Liver (tissue), 8 donors: ENCODE measurements at regions not wholly inside any gene's neighbourhood (a gene's known extent, or its start where the extent isn't known, plus 50 kb on each side); places are given as distances from the start of the nearest gene placed in this dataset.

Experiments used
- DNase-seq: peaks from one replicate; pipeline ENCODE4 v3.0.0-alpha.2; 2017; ENCODE audit warnings: low spot score
- H3K27ac ChIP-seq, 2 donors: one replicate each; pipeline ENCODE4 v1.7.0; 2013; ENCODE audit warnings: inconsistent platforms in 2 of 2, low read length in 2 of 2, control low read depth in 1 of 2, low read depth in 1 of 2, mild to moderate bottlenecking in 1 of 2
- H3K27me3 ChIP-seq, 4 donors: one replicate each; pipeline versions ENCODE4 v1.6.1 to v1.7.0; 2013; ENCODE audit warnings: low read length in 3 of 4, inconsistent platforms in 1 of 4, mild to moderate bottlenecking in 1 of 4, moderate library complexity in 1 of 4; ENCODE audit not compliant: control insufficient read depth in 4 of 4, insufficient read depth in 4 of 4
- H3K36me3 ChIP-seq, 4 donors: one replicate each; pipeline versions ENCODE4 v1.6.1 to v1.7.0; 2013; ENCODE audit warnings: low read length in 3 of 4, mild to moderate bottlenecking in 3 of 4, low read depth in 1 of 4, moderate library complexity in 1 of 4; ENCODE audit not compliant: control insufficient read depth in 4 of 4, insufficient read depth in 3 of 4
- H3K4me1 ChIP-seq, 4 donors: one replicate each; pipeline versions ENCODE4 v1.6.1 to v1.7.0; 2013; ENCODE audit warnings: low read length in 3 of 4, mild to moderate bottlenecking in 3 of 4, moderate library complexity in 1 of 4; ENCODE audit not compliant: control insufficient read depth in 4 of 4, insufficient read depth in 4 of 4
- H3K4me3 ChIP-seq, 3 donors: one replicate each; pipeline versions ENCODE4 v1.6.1 to v1.7.0; 2013; ENCODE audit warnings: low read length in 3 of 3, control low read depth in 1 of 3, low read depth in 1 of 3, mild to moderate bottlenecking in 1 of 3
- H3K9ac ChIP-seq, 2 donors: one replicate each; pipeline ENCODE4 v1.7.0; 2013; ENCODE audit warnings: low read length in 2 of 2, mild to moderate bottlenecking in 2 of 2, moderate library complexity in 2 of 2, control low read depth in 1 of 2, low read depth in 1 of 2
- H3K9me3 ChIP-seq, 4 donors: one replicate each; pipeline versions ENCODE4 v1.6.1 to v1.7.0; 2013; ENCODE audit warnings: low read length in 3 of 4; ENCODE audit not compliant: control insufficient read depth in 4 of 4
- EGR1 ChIP-seq, 2 donors: IDR thresholded peaks; 2 replicates each; pipeline ENCODE4 v1.6.1; 2016 to 2018; ENCODE audit warnings: antibody characterized with exemption in 2 of 2, low read depth in 2 of 2
- FOXA1 ChIP-seq: IDR thresholded peaks from 2 replicates; pipeline ENCODE4 v1.6.1; 2016; ENCODE audit warnings: antibody characterized with exemption
- FOXA2 ChIP-seq: IDR thresholded peaks from 2 replicates; pipeline ENCODE4 v1.6.1; 2016; ENCODE audit warnings: antibody characterized with exemption
- GABPA ChIP-seq, 2 donors: IDR thresholded peaks in 1 of 2; conservative IDR thresholded peaks in 1 of 2; 2 replicates each; pipeline ENCODE4 v1.6.1; 2016; ENCODE audit warnings: antibody characterized with exemption in 2 of 2, mild to moderate bottlenecking in 1 of 2, moderate library complexity in 1 of 2
- HNF4A ChIP-seq, 2 donors: conservative IDR thresholded peaks; 2 replicates each; pipeline ENCODE4 v1.6.1; 2016; ENCODE audit warnings: antibody characterized with exemption in 2 of 2, mild to moderate bottlenecking in 2 of 2
- JUND ChIP-seq, 2 donors: IDR thresholded peaks; 2 replicates each; pipeline ENCODE4 v1.6.1; 2016; ENCODE audit warnings: antibody characterized with exemption in 2 of 2
- NR2F2 ChIP-seq: IDR thresholded peaks from 2 replicates; pipeline ENCODE4 v1.6.1; 2016; ENCODE audit warnings: antibody characterized with exemption
- RAD21 ChIP-seq, 2 donors: IDR thresholded peaks; 2 replicates each; pipeline ENCODE4 v1.6.1; 2016; ENCODE audit warnings: antibody characterized with exemption in 2 of 2, mild to moderate bottlenecking in 2 of 2
- RXRA ChIP-seq, 2 donors: IDR thresholded peaks; 2 replicates each; pipeline ENCODE4 v1.6.1; 2017 to 2018; ENCODE audit warnings: antibody characterized with exemption in 2 of 2, mild to moderate bottlenecking in 1 of 2
- SP1 ChIP-seq: IDR thresholded peaks from 2 replicates; pipeline ENCODE4 v1.6.1; 2018; ENCODE audit warnings: antibody characterized with exemption, mild to moderate bottlenecking
- TAF1 ChIP-seq: conservative IDR thresholded peaks from 2 replicates; pipeline ENCODE4 v1.6.1; 2016; ENCODE audit warnings: antibody characterized with exemption, mild to moderate bottlenecking
- YY1 ChIP-seq: IDR thresholded peaks from 2 replicates; pipeline ENCODE4 v1.6.1; 2016; ENCODE audit warnings: antibody characterized with exemption, mild to moderate bottlenecking
- WGBS: extraction: QIAGEN DNeasy Blood & Tissue Kit; methylation state at CpG from one replicate; pipeline ENCODE4 v1.1.7; 2013; 5-methylcytosine and 5-hydroxymethylcytosine counted together
- TF ChIP-seq, protein P1 (sequence below): IDR thresholded peaks from 2 replicates; pipeline ENCODE4 v1.6.1; 2016; ENCODE audit warnings: antibody characterized with exemption
- TF ChIP-seq, protein P2 (sequence below): IDR thresholded peaks from 2 replicates; pipeline ENCODE4 v1.6.1; 2016; ENCODE audit warnings: antibody characterized with exemption
- TF ChIP-seq, protein P3 (sequence below): IDR thresholded peaks from 2 replicates; pipeline ENCODE4 v1.6.1; 2016; ENCODE audit warnings: antibody characterized with exemption
- TF ChIP-seq, protein P4 (sequence below): fragments of 150-350 bp; IDR thresholded peaks from 2 replicates; pipeline ENCODE4 v1.5.1; 2017; ENCODE audit warnings: improper control_type of control experiment, low read depth, low read length; ENCODE audit not compliant: missing input control
- TF ChIP-seq, protein P5 (sequence below): IDR thresholded peaks from 2 replicates; pipeline ENCODE4 v1.6.1; 2016; ENCODE audit warnings: antibody characterized with exemption, mild to moderate bottlenecking
- donor health status: healthy.
- donor health status: healthy.
- donor health status: healthy.
- donor health status: healthy.
- donor health status: healthy.

DNA sequence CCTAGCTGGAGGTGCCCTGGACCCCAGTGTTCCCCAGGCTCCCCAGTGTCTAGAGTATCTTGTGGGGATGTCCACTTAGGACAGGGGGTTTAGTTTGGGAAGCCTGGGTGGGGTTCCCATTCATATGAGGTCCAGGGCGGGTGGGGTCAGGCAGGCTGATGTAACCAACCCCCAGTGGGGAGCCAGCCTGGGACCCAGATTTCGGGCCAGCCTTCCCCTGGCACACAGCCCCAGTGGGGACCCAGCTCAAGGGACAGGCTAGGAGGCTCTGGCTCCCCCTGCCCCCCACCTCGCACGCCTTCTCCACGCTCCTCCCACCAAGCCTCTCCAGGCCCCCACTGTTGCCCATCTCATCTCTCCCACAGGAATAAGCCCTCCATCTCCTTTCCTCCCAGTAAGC, 323.5 kb downstream of the UACA start:
- Histone ChIP-seq H3K27me3 (no peaks in the 10 kb centered on the region), H3K4me3 (no peak overlapping the region), H3K9me3 (no peaks in the 10 kb centered on the region), H3K36me3 (no peaks in the 10 kb centered on the region), H3K27ac (no peak overlapping the region), H3K9ac (no peak overlapping the region), H3K4me1 (peaks cover 2 to 17% (median 11%) of the 10 kb centered on the region in 4 donors)
- no peak for DNase-seq
- 94% methylated on average over 5 of the region's 5 CpGs for WGBS
- TF ChIP-seq, protein P1, sequence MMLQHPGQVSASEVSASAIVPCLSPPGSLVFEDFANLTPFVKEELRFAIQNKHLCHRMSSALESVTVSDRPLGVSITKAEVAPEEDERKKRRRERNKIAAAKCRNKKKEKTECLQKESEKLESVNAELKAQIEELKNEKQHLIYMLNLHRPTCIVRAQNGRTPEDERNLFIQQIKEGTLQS, result no peak
- TF ChIP-seq, protein P2, sequence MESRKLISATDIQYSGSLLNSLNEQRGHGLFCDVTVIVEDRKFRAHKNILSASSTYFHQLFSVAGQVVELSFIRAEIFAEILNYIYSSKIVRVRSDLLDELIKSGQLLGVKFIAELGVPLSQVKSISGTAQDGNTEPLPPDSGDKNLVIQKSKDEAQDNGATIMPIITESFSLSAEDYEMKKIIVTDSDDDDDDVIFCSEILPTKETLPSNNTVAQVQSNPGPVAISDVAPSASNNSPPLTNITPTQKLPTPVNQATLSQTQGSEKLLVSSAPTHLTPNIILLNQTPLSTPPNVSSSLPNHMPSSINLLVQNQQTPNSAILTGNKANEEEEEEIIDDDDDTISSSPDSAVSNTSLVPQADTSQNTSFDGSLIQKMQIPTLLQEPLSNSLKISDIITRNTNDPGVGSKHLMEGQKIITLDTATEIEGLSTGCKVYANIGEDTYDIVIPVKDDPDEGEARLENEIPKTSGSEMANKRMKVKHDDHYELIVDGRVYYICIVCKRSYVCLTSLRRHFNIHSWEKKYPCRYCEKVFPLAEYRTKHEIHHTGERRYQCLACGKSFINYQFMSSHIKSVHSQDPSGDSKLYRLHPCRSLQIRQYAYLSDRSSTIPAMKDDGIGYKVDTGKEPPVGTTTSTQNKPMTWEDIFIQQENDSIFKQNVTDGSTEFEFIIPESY, result no peak
- TF ChIP-seq RXRA (IDR thresholded peaks at IDR 0.05) (no peak), HNF4A (conservative IDR thresholded peaks at IDR 0.05) (no peak), SP1 (no peak), EGR1 (IDR thresholded peaks at IDR 0.05; ENCODE audit: low read depth in 2 of 2) (no peak), TAF1 (no peak), JUND (IDR thresholded peaks at IDR 0.05) (no peak), FOXA2 (no peak), YY1 (no peak), NR2F2 (no peak), RAD21 (IDR thresholded peaks at IDR 0.05) (no peak), GABPA (IDR thresholded peaks at IDR 0.05 in 1 of 2, conservative IDR thresholded peaks at IDR 0.05 in 1 of 2) (no peak), FOXA1 (no peak)
- TF ChIP-seq, protein P3, sequence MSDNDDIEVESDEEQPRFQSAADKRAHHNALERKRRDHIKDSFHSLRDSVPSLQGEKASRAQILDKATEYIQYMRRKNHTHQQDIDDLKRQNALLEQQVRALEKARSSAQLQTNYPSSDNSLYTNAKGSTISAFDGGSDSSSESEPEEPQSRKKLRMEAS, result no peak
- TF ChIP-seq, protein P4, sequence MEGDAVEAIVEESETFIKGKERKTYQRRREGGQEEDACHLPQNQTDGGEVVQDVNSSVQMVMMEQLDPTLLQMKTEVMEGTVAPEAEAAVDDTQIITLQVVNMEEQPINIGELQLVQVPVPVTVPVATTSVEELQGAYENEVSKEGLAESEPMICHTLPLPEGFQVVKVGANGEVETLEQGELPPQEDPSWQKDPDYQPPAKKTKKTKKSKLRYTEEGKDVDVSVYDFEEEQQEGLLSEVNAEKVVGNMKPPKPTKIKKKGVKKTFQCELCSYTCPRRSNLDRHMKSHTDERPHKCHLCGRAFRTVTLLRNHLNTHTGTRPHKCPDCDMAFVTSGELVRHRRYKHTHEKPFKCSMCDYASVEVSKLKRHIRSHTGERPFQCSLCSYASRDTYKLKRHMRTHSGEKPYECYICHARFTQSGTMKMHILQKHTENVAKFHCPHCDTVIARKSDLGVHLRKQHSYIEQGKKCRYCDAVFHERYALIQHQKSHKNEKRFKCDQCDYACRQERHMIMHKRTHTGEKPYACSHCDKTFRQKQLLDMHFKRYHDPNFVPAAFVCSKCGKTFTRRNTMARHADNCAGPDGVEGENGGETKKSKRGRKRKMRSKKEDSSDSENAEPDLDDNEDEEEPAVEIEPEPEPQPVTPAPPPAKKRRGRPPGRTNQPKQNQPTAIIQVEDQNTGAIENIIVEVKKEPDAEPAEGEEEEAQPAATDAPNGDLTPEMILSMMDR, result no peak
- TF ChIP-seq, protein P5, sequence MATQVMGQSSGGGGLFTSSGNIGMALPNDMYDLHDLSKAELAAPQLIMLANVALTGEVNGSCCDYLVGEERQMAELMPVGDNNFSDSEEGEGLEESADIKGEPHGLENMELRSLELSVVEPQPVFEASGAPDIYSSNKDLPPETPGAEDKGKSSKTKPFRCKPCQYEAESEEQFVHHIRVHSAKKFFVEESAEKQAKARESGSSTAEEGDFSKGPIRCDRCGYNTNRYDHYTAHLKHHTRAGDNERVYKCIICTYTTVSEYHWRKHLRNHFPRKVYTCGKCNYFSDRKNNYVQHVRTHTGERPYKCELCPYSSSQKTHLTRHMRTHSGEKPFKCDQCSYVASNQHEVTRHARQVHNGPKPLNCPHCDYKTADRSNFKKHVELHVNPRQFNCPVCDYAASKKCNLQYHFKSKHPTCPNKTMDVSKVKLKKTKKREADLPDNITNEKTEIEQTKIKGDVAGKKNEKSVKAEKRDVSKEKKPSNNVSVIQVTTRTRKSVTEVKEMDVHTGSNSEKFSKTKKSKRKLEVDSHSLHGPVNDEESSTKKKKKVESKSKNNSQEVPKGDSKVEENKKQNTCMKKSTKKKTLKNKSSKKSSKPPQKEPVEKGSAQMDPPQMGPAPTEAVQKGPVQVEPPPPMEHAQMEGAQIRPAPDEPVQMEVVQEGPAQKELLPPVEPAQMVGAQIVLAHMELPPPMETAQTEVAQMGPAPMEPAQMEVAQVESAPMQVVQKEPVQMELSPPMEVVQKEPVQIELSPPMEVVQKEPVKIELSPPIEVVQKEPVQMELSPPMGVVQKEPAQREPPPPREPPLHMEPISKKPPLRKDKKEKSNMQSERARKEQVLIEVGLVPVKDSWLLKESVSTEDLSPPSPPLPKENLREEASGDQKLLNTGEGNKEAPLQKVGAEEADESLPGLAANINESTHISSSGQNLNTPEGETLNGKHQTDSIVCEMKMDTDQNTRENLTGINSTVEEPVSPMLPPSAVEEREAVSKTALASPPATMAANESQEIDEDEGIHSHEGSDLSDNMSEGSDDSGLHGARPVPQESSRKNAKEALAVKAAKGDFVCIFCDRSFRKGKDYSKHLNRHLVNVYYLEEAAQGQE, result no peak
